ENCODE measurements at regions not wholly inside any gene's neighbourhood (a gene's known extent, or its start where the extent isn't known, plus 50 kb on each side); places are given as distances from the start of the nearest gene placed in this dataset.

- DNase-seq = no peak
These were observed 653.8 kb downstream of the BCL11A start for GRCh38 chr2:59899692-59900091.

GRCh38 chr2:59896499-59897245, 656.8 kb downstream of the BCL11A start:
- no peak for DNase-seq

- no peak for DNase-seq
These were observed 659.8 kb downstream of the BCL11A start for GRCh38 chr2:59893612-59894011.

- no peak for DNase-seq
These were observed 661.1 kb downstream of the BCL11A start for GRCh38 chr2:59892398-59892797.

DNA sequence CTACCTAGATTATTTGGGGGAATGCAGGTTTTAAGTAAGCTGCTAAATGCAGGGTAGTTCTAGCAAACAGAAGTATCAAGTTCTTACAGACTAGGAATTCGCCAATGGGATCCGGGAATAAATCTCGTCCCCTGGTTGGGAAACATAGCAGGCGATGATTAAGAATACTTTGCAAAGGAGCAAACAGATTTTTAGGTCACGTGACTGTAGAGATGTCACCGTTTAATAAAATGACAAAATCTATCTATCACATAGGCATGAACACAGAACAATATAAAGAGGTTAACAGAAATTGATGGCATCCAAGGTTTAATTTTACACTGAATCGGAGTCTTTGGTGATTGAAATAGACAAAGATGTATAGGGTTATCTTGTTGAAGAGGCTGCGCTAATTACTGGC, 664.1 kb downstream of the BCL11A start:
- DNase-seq = no peak

GRCh38 chr2:59888706-59889105, 664.7 kb downstream of the BCL11A start:
- no peak for DNase-seq

DNA sequence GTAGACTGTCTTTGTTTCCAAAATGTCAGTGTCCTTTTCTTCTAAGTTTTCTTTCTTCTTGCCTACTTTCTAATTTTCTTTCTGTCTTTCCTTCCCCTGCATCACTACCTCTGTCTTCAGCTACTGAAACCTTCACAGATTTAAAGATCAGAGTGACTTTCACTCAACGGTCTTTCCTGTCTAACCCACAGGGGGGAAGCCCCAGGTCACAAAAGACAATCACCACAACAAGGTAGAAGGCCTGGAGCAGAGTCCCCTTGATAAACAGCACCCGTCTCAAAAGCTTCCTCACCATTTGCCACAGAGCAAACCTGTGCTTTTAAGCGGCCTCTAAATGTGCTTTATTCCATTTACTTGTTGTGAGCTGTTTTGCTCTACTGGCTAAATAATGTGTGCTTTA, 665.4 kb downstream of the BCL11A start:
- DNase-seq = peak; percentile 56 to 62

DNA sequence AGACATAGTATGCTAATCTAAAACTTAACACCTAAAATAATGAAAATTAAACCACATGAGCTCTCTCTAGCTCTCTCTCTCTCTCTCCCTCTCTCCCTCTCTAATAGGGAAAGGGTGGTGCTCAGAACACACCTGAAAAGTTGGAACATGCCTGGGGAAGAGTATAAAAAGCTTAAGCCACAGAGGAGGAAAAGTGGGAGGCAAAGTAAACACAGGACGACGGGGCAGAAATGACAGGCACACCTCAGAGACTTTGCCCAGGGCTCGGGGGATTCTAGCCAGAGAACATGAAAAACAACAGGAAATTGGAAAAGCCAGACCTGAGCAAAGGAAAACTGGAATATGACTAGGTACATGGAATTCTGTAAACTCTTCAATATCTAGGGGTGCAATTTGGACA, 666.1 kb downstream of the BCL11A start:
- DNase-seq = no peak

GRCh38 chr2:59886759-59887158, 666.7 kb downstream of the BCL11A start:
- DNase-seq = no peak

GRCh38 chr2:59885541-59885940, 667.9 kb downstream of the BCL11A start:
- DNase-seq = peak; percentile 2 to 3

GRCh38 chr2:59884166-59884565, 669.3 kb downstream of the BCL11A start:
- no peak for DNase-seq

DNA sequence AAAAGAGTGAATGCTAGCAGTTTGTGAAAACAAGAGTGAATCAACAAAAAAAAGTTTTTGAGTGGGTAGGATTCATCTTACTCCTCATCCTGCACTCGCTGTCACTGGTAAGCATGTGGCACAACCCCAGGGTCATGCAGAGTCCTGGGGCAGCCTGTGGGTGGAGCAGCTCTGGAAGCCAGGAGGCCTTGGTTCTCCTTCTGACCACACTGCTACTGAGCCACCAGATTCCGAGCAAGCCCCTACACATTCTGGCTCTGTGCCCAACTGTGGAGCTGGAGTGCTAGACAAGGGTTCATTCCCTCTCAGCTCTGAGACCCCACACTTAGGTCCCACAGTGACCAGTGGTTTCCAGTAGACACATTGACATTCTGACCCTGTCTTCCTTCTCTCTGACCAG, 670.6 kb downstream of the BCL11A start:
- DNase-seq = no peak

DNA sequence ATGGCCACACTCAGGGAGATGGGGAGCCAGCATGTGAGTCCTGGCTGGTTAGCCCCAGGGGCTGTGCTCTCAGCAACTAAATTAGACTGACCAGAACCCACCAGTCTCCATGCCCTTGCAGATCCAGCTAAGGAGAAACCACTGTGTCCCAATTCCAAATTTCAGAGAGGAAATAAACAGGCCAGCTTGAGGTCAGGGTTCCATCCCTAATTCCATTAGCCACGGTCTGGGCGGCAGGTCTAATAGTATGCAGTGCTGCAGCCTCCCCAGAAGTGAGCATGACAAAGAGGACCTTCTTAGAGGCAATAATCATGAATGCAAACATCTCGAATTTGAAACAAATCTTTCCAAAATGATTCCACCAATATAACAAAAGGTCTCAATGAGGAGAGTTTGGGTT, 671.2 kb downstream of the BCL11A start:
- no peak for DNase-seq

DNA sequence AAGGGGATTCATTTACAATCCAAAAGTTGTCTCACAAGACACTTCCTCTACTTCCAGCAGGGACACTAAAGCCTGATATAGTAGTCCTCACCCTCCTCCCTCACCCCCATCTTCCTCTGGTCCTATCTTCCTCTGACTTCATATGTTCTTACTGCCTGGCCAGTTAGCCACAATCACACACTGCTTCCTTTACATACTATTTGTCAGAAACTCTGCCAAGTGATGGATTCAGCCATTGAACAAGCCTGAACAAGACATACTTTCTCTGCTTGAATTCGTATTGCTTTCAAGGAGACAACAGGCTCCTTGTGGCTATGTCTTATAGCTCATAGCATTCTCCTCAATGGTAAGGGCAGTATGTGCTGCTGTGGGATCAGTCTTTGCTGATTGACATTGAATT, 672.2 kb downstream of the BCL11A start:
- no peak for DNase-seq

- DNase-seq = no peak
These were observed 673.7 kb downstream of the BCL11A start for GRCh38 chr2:59879700-59880131.

- no peak for DNase-seq
These were observed 677.6 kb downstream of the BCL11A start for GRCh38 chr2:59875836-59876235.

DNA sequence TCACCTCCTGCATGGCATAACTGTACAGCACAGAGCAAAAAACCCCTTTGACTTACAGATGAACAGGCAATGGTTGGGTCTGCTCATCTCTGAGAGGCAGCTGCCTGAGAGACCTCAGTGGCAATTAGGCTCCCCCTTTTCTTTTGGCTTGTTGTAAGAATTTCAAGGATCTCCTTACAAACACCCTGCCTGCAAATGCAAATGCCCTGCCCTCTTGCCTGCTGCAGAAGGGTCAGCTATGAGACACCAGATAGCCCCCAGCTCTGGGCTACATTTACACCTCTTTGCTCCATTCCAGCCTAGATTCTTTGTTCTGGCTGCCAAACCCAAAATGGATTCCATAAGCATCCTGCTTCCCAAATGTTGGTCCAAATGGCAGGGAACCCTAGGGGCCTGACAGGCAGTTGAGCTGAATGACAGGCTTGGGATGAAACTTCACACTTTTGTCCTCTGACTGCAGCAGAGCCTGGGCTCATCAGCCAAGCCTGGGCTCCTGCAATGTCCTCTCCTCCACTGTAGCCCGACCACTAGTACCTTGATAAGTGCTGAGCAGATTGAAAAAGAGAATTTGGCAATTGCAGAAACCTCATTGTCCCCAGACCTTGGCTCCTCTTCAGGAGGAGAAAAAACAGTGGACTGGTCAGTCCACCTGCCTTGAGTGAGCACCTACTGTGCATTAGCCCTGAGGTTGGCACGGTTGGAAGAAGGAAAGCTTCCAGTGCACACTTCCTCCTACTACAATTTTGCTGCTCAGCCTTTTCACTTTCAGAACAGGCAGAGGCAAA, 678.3 kb downstream of the BCL11A start:
- DNase-seq = no peak

- no peak for DNase-seq
These were observed 679.1 kb downstream of the BCL11A start for GRCh38 chr2:59874361-59874760.

DNA sequence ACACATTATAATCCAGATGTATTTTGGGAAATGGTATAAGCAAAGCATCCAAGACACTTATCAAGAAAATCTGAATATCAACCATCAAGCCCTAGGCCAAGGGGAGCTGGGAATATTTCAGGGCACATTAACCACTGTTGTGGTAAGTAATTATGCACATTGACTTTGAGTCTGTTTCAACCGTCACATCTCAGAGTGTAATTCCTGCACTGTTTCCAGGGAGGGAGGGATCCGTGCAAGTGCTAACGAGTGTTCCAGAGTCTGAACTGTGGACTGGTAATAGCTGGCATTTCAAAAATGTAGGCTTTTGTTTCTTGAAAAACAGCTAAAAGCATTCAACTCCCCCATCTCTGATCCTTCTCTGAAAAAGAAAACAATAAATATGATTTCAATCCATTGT, 681.6 kb downstream of the BCL11A start:
- DNase-seq = no peak

DNA sequence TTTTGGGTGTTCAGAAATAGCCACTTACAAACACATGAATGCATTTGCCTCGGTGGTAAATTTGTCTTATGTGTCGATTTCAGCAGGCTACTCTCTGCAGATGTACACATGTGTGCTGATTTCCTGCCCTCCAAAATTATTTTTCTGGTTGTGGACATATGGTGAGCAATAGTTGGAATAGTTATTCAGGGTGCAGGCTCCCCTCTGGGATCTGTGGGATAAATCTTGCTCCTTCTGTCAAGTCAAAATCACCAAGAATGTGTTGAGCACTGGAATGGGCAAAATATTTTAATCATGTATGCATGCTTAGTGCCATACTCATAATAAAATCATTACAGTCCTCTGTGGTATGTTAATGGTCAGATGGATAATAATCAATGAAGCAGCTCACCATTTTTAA, 684.5 kb downstream of the BCL11A start:
- DNase-seq = no peak

- no peak for DNase-seq
These were observed 687.0 kb downstream of the BCL11A start for GRCh38 chr2:59866436-59866835.

DNA sequence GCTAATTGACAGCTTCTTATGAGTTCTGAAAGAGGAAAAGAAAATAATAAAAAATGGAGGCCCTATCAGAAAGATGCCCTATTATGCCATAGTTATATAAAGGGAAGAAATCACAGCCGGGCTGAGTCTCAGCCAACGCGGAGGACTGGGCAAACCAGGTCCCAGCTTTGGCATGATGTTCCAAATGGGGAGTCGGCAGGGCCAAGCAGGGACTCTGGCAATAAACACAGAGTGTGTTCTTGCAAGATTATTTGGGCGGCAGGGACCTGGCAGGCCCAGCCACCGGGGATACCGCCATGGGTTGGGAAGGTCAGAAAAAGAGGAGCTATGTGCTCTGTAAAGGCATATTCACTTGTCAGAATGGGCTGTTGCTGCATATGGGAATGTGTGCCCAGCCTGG, 694.9 kb downstream of the BCL11A start:
- no peak for DNase-seq

DNA sequence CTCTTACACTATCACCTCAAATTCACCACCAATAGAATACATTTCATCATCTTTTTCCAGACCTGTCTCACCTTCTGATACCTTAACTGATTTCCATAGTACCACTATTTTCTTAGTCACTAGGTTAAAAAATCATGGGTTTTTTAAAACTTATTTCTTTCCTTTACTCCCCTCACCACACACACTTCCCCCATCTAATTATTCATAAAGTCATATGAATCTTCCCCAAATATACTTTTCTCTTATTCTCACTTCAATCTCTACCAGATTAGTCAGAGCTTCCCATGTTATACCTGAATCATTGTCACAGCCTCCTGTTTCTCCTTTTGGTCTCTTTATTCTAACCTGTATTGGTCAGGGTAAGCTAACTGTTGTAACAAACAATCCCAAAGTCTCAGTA, 696.3 kb downstream of the BCL11A start:
- no peak for DNase-seq

GRCh38 chr2:59856391-59856790, 697.1 kb downstream of the BCL11A start:
- no peak for DNase-seq

DNA sequence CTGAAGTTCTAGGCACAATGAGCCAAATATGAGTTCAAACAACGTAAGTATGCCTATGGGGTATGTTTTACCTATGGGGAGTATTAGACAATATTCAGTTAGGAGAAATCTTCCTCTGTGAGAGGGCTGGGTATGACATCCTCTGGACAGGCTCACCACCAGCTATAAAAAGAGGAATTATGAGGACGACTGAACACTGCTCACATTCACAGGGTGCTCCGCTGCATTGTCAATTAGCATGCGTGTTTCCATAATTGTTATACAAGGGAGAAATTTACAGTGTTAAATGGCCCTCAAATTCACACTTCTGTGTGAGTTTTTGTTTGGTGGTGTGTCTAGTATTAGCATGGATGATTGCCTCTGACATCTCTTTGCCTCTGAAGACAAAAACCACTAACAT, 700.4 kb downstream of the BCL11A start:
- no peak for DNase-seq
